HCT116 (cell line): ENCODE measurements at regions not wholly inside any gene's neighbourhood (a gene's known extent, or its start where the extent isn't known, plus 50 kb on each side); places are given as distances from the start of the nearest gene placed in this dataset.

Source experiments
- ATAC-seq: fragments of 200-7000 bp; cut with Tn5 transposase; 2 replicates; pipeline ENCODE4 v1.9.1; 2020; ENCODE audit warnings: mild to moderate bottlenecking, moderate library complexity
- BruUV-seq: library from RNA; stranded (reverse); fragments of 400-500 nt; replicated peaks from 2 replicates; lab custom pipeline; 2021; lab: Mats Ljungman, UMichigan
- CTCF ChIA-PET: fragments of 300-600 bp; sonication (Branson Sonifier 250); formaldehyde crosslinking; loops from one replicate; lab custom pipeline; 2021; ENCODE audit warnings: antibody characterized with exemption; lab: Charles Lee
- POLR2A ChIA-PET: fragments of 300-600, 350-600 bp; sonication (Branson Sonifier 250); formaldehyde crosslinking; loops from one replicate; lab custom pipeline; 2021; ENCODE audit warnings: antibody characterized with exemption; lab: Charles Lee
- RAD21 ChIA-PET, 2 experiments: fragments of 300-600 bp; sonication (Branson Sonifier 250); formaldehyde crosslinking; loops; one replicate each; lab custom pipeline; 2023; ENCODE audit warnings: low total read pairs in 2 of 2; ENCODE audit not compliant: uncharacterized antibody in 2 of 2, unreplicated experiment in 2 of 2, low non-redundant PET in 1 of 2; lab: Charles Lee
- DNase-seq: peaks from one replicate; pipeline ENCODE4 v3.0.0-alpha.2; 2010; ENCODE audit warnings: low read depth, low spot score
- H2AFZ ChIP-seq: fragments of 200-600 bp; shearing (Covaris generic), sonication (generic); 2 replicates; pipeline ENCODE4 v1.6.1; 2017; ENCODE audit warnings: low read depth, mixed run types, mixed read lengths, antibody characterized with exemption, low read length; ENCODE audit not compliant: poor library complexity, severe bottlenecking
- H3K27ac ChIP-seq: 2 replicates; pipeline ENCODE4 v1.5.1; 2012; ENCODE audit warnings: low read depth, low read length
- H3K27me3 ChIP-seq: fragments of 200-600 bp; sonication (generic); 2 replicates; pipeline ENCODE4 v1.6.1; 2016; ENCODE audit warnings: mixed run types, low read length, mixed read lengths; ENCODE audit not compliant: insufficient read depth
- H3K36me3 ChIP-seq, 2 experiments: fragments of 200-500 bp in 1 of 2; fragments of 200-600 bp in 1 of 2; sonication (Bioruptor generic) in 1 of 2; sonication (generic) in 1 of 2; 2 replicates each; pipeline versions ENCODE4 v1.5.1 to v1.6.1; 2014 to 2016; ENCODE audit warnings: low read length in 2 of 2, inconsistent platforms in 1 of 2, mixed read lengths in 1 of 2, mixed run types in 1 of 2; ENCODE audit not compliant: insufficient read depth in 2 of 2, control insufficient read depth in 1 of 2
- H3K4me1 ChIP-seq, 2 experiments: fragments of 200-600 bp in 1 of 2; sonication (generic) in 1 of 2; 2 replicates each; pipeline versions ENCODE4 v1.5.1 to v1.6.1; 2012 to 2017; ENCODE audit warnings: low read length in 2 of 2, inconsistent platforms in 1 of 2, mild to moderate bottlenecking in 1 of 2, mixed read lengths in 1 of 2, mixed run types in 1 of 2, moderate library complexity in 1 of 2; ENCODE audit not compliant: insufficient read depth in 2 of 2, control insufficient read depth in 1 of 2
- H3K4me2 ChIP-seq: fragments of 200-600 bp; sonication (generic); 2 replicates; pipeline ENCODE4 v1.6.1; 2017; ENCODE audit warnings: mixed run types, low read length, mixed read lengths
- H3K4me3 ChIP-seq, 2 experiments: fragments of 200-600 bp in 1 of 2; sonication (generic) in 1 of 2; replicated peaks in 1 of 2; 2 replicates each; pipeline ENCODE4 v1.5.1; 2011 to 2016; ENCODE audit warnings: low read length in 2 of 2, control low read depth in 1 of 2, low read depth in 1 of 2, mild to moderate bottlenecking in 1 of 2, mixed read lengths in 1 of 2, mixed run types in 1 of 2
- H3K79me2 ChIP-seq: fragments of 200-600 bp; sonication (generic); 2 replicates; pipeline ENCODE4 v1.6.1; 2017; ENCODE audit warnings: mild to moderate bottlenecking, mixed run types, low read length, moderate library complexity, mixed read lengths; ENCODE audit not compliant: insufficient read depth
- H3K9ac ChIP-seq: fragments of 200-600 bp; sonication (generic); 2 replicates; pipeline ENCODE4 v1.6.1; 2016; ENCODE audit warnings: low read length, mixed read lengths
- H3K9me2 ChIP-seq: fragments of 200-600 bp; sonication (generic), shearing (Covaris generic); 2 replicates; pipeline ENCODE4 v1.6.1; 2017; ENCODE audit warnings: mixed run types, mild to moderate bottlenecking, moderate library complexity; ENCODE audit not compliant: insufficient read depth
- H3K9me3 ChIP-seq, 2 experiments: fragments of 200-500 bp in 1 of 2; fragments of 200-600 bp in 1 of 2; sonication (Bioruptor generic) in 1 of 2; sonication (generic) in 1 of 2; 2 replicates each; pipeline ENCODE4 v1.6.1; 2014 to 2017; ENCODE audit warnings: low read length in 2 of 2, mixed read lengths in 2 of 2, inconsistent platforms in 1 of 2, low read depth in 1 of 2, mild to moderate bottlenecking in 1 of 2, mixed run types in 1 of 2, moderate library complexity in 1 of 2; ENCODE audit not compliant: control insufficient read depth in 1 of 2, insufficient read depth in 1 of 2
- H4K20me1 ChIP-seq: fragments of 200-600 bp; sonication (generic), shearing (Covaris generic); 2 replicates; pipeline ENCODE4 v1.6.1; 2017; ENCODE audit warnings: mixed run types, mild to moderate bottlenecking, moderate library complexity; ENCODE audit not compliant: insufficient read depth
- ATF3 ChIP-seq: IDR thresholded peaks from 2 replicates; pipeline ENCODE4 v1.6.1; 2012
- CEBPB ChIP-seq: IDR thresholded peaks from 2 replicates; pipeline ENCODE4 v1.6.1; 2012; ENCODE audit warnings: low read depth
- CTCF ChIP-seq, 3 experiments: fragments of 200-600 bp in 1 of 3; sonication (generic) in 1 of 3; IDR thresholded peaks in 2 of 3; conservative IDR thresholded peaks in 1 of 3; 2 replicates each; pipeline ENCODE4 v1.5.1; 2012 to 2017; ENCODE audit warnings: low read depth in 2 of 3, low read length in 2 of 3, antibody characterized with exemption in 1 of 3, borderline replicate concordance in 1 of 3, control low read depth in 1 of 3, mild to moderate bottlenecking in 1 of 3, mixed read lengths in 1 of 3, mixed run types in 1 of 3, moderate library complexity in 1 of 3; ENCODE audit not compliant: insufficient read depth in 1 of 3
- EGR1 ChIP-seq: IDR thresholded peaks from 2 replicates; pipeline ENCODE4 v1.6.1; 2012; ENCODE audit warnings: low read depth
- EZH2phosphoT487 ChIP-seq: fragments of 200-600 bp; IDR thresholded peaks from 2 replicates; pipeline ENCODE4 v1.6.1; 2018; ENCODE audit warnings: antibody characterized with exemption, borderline replicate concordance
- FOSL1 ChIP-seq: IDR thresholded peaks from 2 replicates; pipeline ENCODE4 v1.6.1; 2012; ENCODE audit warnings: low read depth
- MAX ChIP-seq: IDR thresholded peaks from 2 replicates; pipeline ENCODE4 v1.6.1; 2012
- RAD21 ChIP-seq: IDR thresholded peaks from 2 replicates; pipeline ENCODE4 v1.6.1; 2012; ENCODE audit warnings: low read depth, mild to moderate bottlenecking
- REST ChIP-seq: IDR thresholded peaks from 2 replicates; pipeline ENCODE4 v1.6.1; 2012; ENCODE audit warnings: low read depth
- SP1 ChIP-seq: IDR thresholded peaks from 2 replicates; pipeline ENCODE4 v1.6.1; 2012; ENCODE audit warnings: low read depth
- SRF ChIP-seq: IDR thresholded peaks from 2 replicates; pipeline ENCODE4 v1.6.1; 2012; ENCODE audit warnings: low read depth
- YY1 ChIP-seq: IDR thresholded peaks from 2 replicates; pipeline ENCODE4 v1.6.1; 2011; ENCODE audit warnings: low read length, low read depth, moderate library complexity, mild to moderate bottlenecking; ENCODE audit not compliant: insufficient replicate concordance; ENCODE audit errors: extremely low read depth
- ZBTB33 ChIP-seq: IDR thresholded peaks from 2 replicates; pipeline ENCODE4 v1.6.1; 2011; ENCODE audit warnings: mild to moderate bottlenecking, low read length, moderate library complexity; ENCODE audit not compliant: insufficient replicate concordance; ENCODE audit errors: extremely low read depth
- ZFX ChIP-seq: fragments of 450-650 bp; IDR thresholded peaks from 2 replicates; pipeline ENCODE4 v1.6.1; 2017
- intact Hi-C: fragments of 100-400 bp; cut with micrococcal nuclease; formaldehyde crosslinking; loops from 2 replicates; pipeline ENCODE4 v1.10.0; 2022

GRCh38 chr3:73727854-73728253 is 103.1 kb upstream of the PDZRN3 start:
- POLR2A ChIA-PET: no interaction called here
- no TSS peak for BruUV-seq
- no peak for ATAC-seq

More at GRCh38 chr3:73727854-73728253, 103.1 kb upstream of the PDZRN3 start:
- TF ChIP-seq CTCF (IDR thresholded peaks at IDR 0.05 in 2 of 3, conservative IDR thresholded peaks at IDR 0.05 in 1 of 3; ENCODE audit: borderline replicate concordance in 1 of 3, insufficient read depth in 1 of 3, low read depth in 2 of 3, low read length in 2 of 3) (no peak), MAX (no peak), YY1 (no peak), ZFX (no peak), ATF3 (no peak), EGR1 (no peak), SRF (no peak), RAD21 (no peak), EZH2phosphoT487 (no peak), ZBTB33 (no peak), SP1 (no peak), CEBPB (no peak), FOSL1 (no peak), REST (no peak)
- H3K27me3 ChIP-seq: no peaks in the 10 kb centered on the region
- no peaks in the 10 kb centered on the region for H3K9me2 ChIP-seq
- RAD21 ChIA-PET: no interaction called here
- CTCF ChIA-PET: no interaction called here
- H3K27ac ChIP-seq: no peak overlapping the region
- DNase-seq: no peak
- H4K20me1 ChIP-seq: no peaks in the 10 kb centered on the region
- peaks cover 0 to 4% of the 10 kb centered on the region in 2 experiments; a peak in 2 of 4 replicates for H3K9me3 ChIP-seq
- H3K4me3 ChIP-seq: no peak overlapping the region
- H3K79me2 ChIP-seq: no peaks in the 10 kb centered on the region
- no peaks in the 10 kb centered on the region for H3K4me1 ChIP-seq
- H3K36me3 ChIP-seq: no peaks in the 10 kb centered on the region
- no peak overlapping the region for H3K4me2 ChIP-seq
- intact Hi-C loops: no loop called here
- H2AFZ ChIP-seq: no peak overlapping the region
- no peak overlapping the region for H3K9ac ChIP-seq
